ENCODE measurements at regions not wholly inside any gene's neighbourhood (a gene's known extent, or its start where the extent isn't known, plus 50 kb on each side); places are given as distances from the start of the nearest gene placed in this dataset.

DNA sequence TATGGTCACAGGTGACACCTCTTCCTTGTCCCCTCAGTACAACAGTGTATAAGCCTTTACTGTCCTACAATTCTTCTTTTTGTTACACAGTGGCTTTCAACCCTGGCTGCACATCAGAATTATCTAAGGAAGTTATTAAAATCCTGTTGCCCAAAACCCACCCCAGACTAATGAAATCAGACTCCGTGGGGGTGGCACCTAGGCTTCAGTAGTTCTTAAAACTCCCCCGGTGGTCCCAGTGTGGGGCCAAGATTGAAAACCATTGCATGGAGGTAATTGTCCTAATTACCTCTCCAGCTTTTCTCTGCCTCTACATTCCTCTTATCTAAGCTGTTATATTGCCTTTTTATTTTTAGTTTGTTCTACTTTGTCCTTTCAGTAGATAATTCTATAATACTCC is 172.8 kb downstream of the DAD1 start:
- ChIA-PET POLR2A (ENCODE audit: unreplicated experiment) (no interaction called here), CTCF (no interaction called here)
- no peak for TF ChIP-seq EZH2 (IDR thresholded peaks at IDR 0.05; ENCODE audit: low read length, unreplicated experiment)
- TF ChIP-seq, protein P1, sequence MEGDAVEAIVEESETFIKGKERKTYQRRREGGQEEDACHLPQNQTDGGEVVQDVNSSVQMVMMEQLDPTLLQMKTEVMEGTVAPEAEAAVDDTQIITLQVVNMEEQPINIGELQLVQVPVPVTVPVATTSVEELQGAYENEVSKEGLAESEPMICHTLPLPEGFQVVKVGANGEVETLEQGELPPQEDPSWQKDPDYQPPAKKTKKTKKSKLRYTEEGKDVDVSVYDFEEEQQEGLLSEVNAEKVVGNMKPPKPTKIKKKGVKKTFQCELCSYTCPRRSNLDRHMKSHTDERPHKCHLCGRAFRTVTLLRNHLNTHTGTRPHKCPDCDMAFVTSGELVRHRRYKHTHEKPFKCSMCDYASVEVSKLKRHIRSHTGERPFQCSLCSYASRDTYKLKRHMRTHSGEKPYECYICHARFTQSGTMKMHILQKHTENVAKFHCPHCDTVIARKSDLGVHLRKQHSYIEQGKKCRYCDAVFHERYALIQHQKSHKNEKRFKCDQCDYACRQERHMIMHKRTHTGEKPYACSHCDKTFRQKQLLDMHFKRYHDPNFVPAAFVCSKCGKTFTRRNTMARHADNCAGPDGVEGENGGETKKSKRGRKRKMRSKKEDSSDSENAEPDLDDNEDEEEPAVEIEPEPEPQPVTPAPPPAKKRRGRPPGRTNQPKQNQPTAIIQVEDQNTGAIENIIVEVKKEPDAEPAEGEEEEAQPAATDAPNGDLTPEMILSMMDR (conservative IDR thresholded peaks at IDR 0.05; ENCODE audit: low read depth, low read length): no peak
- no peak for TF ChIP-seq EZH2phosphoT487 (IDR thresholded peaks at IDR 0.05; ENCODE audit: borderline replicate concordance, low read length)
- no peaks in the 10 kb centered on the region for H3K27me3 ChIP-seq (ENCODE audit: low read length)
- ATAC-seq (no peak), DNase-seq (no peak)
- no peaks in the 10 kb centered on the region for H3F3A ChIP-seq (ENCODE audit: low read length, unreplicated experiment)
- no peak overlapping the region for H3K9ac ChIP-seq (ENCODE audit: low read length)
- H3K9me2 ChIP-seq (replicated peaks; ENCODE audit: low read length): no peaks in the 10 kb centered on the region
- H3K4me2 ChIP-seq (ENCODE audit: low read length): no peak overlapping the region
- no peak overlapping the region for H2AFZ ChIP-seq (ENCODE audit: low read length)
- intact Hi-C loops (cut with micrococcal nuclease): no loop called here
- no peaks in the 10 kb centered on the region for H3K9me3 ChIP-seq (ENCODE audit: low read length)
- no peaks in the 10 kb centered on the region for H4K20me1 ChIP-seq (ENCODE audit: low read length)
- BruUV-seq (replicated peaks): no TSS peak
- no peaks in the 10 kb centered on the region for H3K4me1 ChIP-seq (ENCODE audit: insufficient read depth, low read length)
- no peak overlapping the region for H3K4me3 ChIP-seq (ENCODE audit: low read length)
- no peaks in the 10 kb centered on the region for H3K36me3 ChIP-seq (ENCODE audit: low read depth, low read length)
- H3K79me2 ChIP-seq (ENCODE audit: low read length): no peaks in the 10 kb centered on the region
- no peak overlapping the region for H3K27ac ChIP-seq (ENCODE audit: low read length)

DNA sequence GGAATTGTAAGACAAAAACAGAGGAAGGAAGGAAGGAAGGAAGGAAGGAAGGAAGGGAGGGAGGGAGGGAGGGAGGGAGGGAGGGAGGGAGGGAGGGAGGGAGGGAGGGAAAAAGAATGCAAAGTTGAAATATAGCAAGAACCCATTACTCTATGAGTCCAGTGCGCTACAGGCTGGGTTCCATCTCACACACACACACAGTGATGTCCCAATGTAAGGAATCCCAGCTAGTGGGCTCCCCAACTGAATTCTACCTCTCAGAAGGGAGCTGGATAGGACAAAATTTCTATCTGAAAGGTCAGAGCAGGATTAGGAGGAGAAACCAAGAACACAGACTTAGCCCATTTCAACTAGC is 173.4 kb downstream of the DAD1 start:
- no TSS peak for BruUV-seq (replicated peaks)

DNA sequence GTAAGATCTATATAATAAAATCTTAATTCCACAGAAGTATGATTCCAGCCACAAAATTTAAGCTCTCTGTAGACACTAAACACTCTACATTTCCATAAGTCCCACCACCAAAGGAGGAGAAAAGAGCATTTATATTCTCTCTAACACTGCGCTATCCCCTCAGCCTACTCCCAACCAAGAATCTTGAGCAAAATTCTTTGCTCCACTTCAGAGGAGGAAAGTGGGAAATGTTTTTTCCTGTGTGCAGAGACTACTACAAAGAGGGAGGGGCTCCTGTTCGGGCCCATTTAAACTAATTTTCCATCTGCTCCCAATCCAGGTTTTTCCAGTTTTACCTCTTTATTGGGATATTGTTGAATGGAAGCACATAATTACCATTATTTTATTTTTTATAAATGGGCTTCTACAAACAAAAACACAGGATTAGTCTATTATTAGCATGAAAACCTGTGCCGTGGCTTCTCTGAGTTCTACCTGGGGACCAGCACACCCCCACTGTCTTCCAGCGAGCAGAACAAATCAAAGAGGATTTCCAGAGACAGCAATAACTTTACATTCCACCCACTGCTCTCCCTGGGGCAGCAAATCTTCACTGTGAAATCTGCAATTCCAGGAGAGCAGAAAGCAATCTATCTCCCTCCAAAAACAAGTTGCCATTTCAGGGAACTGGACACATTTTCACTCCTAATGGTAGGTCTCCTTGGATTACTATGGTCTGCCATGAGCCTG is 174.0 kb downstream of the DAD1 start:
- Histone ChIP-seq H2AFZ (ENCODE audit: low read length) (no peak overlapping the region), H3K4me1 (ENCODE audit: insufficient read depth, low read length) (no peaks in the 10 kb centered on the region), H3K27me3 (ENCODE audit: low read length) (no peaks in the 10 kb centered on the region), H3K4me3 (ENCODE audit: low read length) (no peak overlapping the region), H3K79me2 (ENCODE audit: low read length) (no peaks in the 10 kb centered on the region), H3K27ac (ENCODE audit: low read length) (no peak overlapping the region), H3K9me3 (ENCODE audit: low read length) (no peaks in the 10 kb centered on the region), H3K9ac (ENCODE audit: low read length) (no peak overlapping the region), H3K9me2 (replicated peaks; ENCODE audit: low read length) (no peaks in the 10 kb centered on the region), H3F3A (ENCODE audit: low read length, unreplicated experiment) (no peaks in the 10 kb centered on the region), H4K20me1 (ENCODE audit: low read length) (no peaks in the 10 kb centered on the region), H3K36me3 (ENCODE audit: low read depth, low read length) (no peaks in the 10 kb centered on the region), H3K4me2 (ENCODE audit: low read length) (no peak overlapping the region)
- DNase-seq: no peak
- TF ChIP-seq, protein P1 (conservative IDR thresholded peaks at IDR 0.05; ENCODE audit: low read depth, low read length): no peak
- TF ChIP-seq EZH2phosphoT487 (IDR thresholded peaks at IDR 0.05; ENCODE audit: borderline replicate concordance, low read length) (no peak), EZH2 (IDR thresholded peaks at IDR 0.05; ENCODE audit: low read length, unreplicated experiment) (no peak)
- no TSS peak for BruUV-seq (replicated peaks)
- ChIA-PET CTCF (no interaction called here), POLR2A (ENCODE audit: unreplicated experiment) (no interaction called here)
- no peak for ATAC-seq
- intact Hi-C loops (cut with micrococcal nuclease): loop anchor here (5.0 kb wide), 1 partner anchor 37 kb away; no protein-coding TSS in a partner anchor

More for the DNA sequence above, 173.4 kb downstream of the DAD1 start:
- H3K4me3 ChIP-seq (ENCODE audit: low read length): no peak overlapping the region
- no peaks in the 10 kb centered on the region for H3K79me2 ChIP-seq (ENCODE audit: low read length)
- H3K9me3 ChIP-seq (ENCODE audit: low read length): no peaks in the 10 kb centered on the region
- intact Hi-C loops (cut with micrococcal nuclease): no loop called here
- CTCF ChIA-PET: no interaction called here
- no peak overlapping the region for H2AFZ ChIP-seq (ENCODE audit: low read length)
- H4K20me1 ChIP-seq (ENCODE audit: low read length): no peaks in the 10 kb centered on the region
- H3K27me3 ChIP-seq (ENCODE audit: low read length): no peaks in the 10 kb centered on the region
- POLR2A ChIA-PET (ENCODE audit: unreplicated experiment): no interaction called here
- no peak overlapping the region for H3K4me2 ChIP-seq (ENCODE audit: low read length)
- no peaks in the 10 kb centered on the region for H3F3A ChIP-seq (ENCODE audit: low read length, unreplicated experiment)
- ATAC-seq (no peak), DNase-seq (no peak)
- no peaks in the 10 kb centered on the region for H3K9me2 ChIP-seq (replicated peaks; ENCODE audit: low read length)
- no peak overlapping the region for H3K27ac ChIP-seq (ENCODE audit: low read length)
- no peak overlapping the region for H3K9ac ChIP-seq (ENCODE audit: low read length)
- no peaks in the 10 kb centered on the region for H3K4me1 ChIP-seq (ENCODE audit: insufficient read depth, low read length)
- TF ChIP-seq EZH2 (IDR thresholded peaks at IDR 0.05; ENCODE audit: low read length, unreplicated experiment) (no peak), EZH2phosphoT487 (IDR thresholded peaks at IDR 0.05; ENCODE audit: borderline replicate concordance, low read length) (no peak)
- TF ChIP-seq, protein P1 (conservative IDR thresholded peaks at IDR 0.05; ENCODE audit: low read depth, low read length): no peak
- no peaks in the 10 kb centered on the region for H3K36me3 ChIP-seq (ENCODE audit: low read depth, low read length)
